Fibroblast of lung (primary cell): ENCODE measurements at regions not wholly inside any gene's neighbourhood (a gene's known extent, or its start where the extent isn't known, plus 50 kb on each side); places are given as distances from the start of the nearest gene placed in this dataset.

Experiments
- CTCF ChIP-seq, 2 donors: IDR thresholded peaks in 1 of 2; conservative IDR thresholded peaks in 1 of 2; 1 replicate in 1 of 2; 2 replicates in 1 of 2; pipeline ENCODE4 v1.5.1; 2011 to 2012; ENCODE audit warnings: low read length in 2 of 2, control low read depth in 1 of 2, inconsistent platforms in 1 of 2, low read depth in 1 of 2, mild to moderate bottlenecking in 1 of 2
- EZH2 ChIP-seq: IDR thresholded peaks from 2 replicates; pipeline ENCODE4 v1.5.1; 2012; ENCODE audit warnings: low read length, control low read depth, mild to moderate bottlenecking; ENCODE audit errors: missing control alignments

GRCh38 chr4:95603393-95603792, 54.6 kb upstream of the UNC5C start:
- TF ChIP-seq CTCF (conservative IDR thresholded peaks at IDR 0.05 in 1 of 2, IDR thresholded peaks at IDR 0.05 in 1 of 2; ENCODE audit: low read depth in 1 of 2, low read length in 2 of 2) (no peak), EZH2 (no peak)
